Trophoblast cell (in vitro differentiated cells and primary cell): ENCODE measurements at regions not wholly inside any gene's neighbourhood (a gene's known extent, or its start where the extent isn't known, plus 50 kb on each side); places are given as distances from the start of the nearest gene placed in this dataset.
A peak's percentile ranks its signal among the peaks of the same experiment; 100 is the strongest.

Experiments
- DNase-seq, 2 donors: peaks; one replicate each; pipeline ENCODE4 v3.0.0-alpha.2; 2016
- H2AFZ ChIP-seq: 2 replicates; pipeline ENCODE4 v1.6.1; 2013; ENCODE audit warnings: low read length, moderate library complexity, mild to moderate bottlenecking; ENCODE audit not compliant: insufficient read depth, poor library complexity
- H2AK5ac ChIP-seq: 2 replicates; pipeline ENCODE4 v1.6.1; 2013; ENCODE audit warnings: mild to moderate bottlenecking, low read length
- H2BK120ac ChIP-seq: 2 replicates; pipeline ENCODE4 v1.6.1; 2013; ENCODE audit warnings: low read length, mild to moderate bottlenecking, moderate library complexity; ENCODE audit not compliant: insufficient read depth, poor library complexity
- H2BK12ac ChIP-seq: 2 replicates; pipeline ENCODE4 v1.6.1; 2013; ENCODE audit warnings: mild to moderate bottlenecking, low read length, moderate library complexity
- H2BK5ac ChIP-seq: 2 replicates; pipeline ENCODE4 v1.6.1; 2013; ENCODE audit warnings: low read length, low read depth, moderate library complexity, mild to moderate bottlenecking; ENCODE audit not compliant: poor library complexity
- H3K14ac ChIP-seq: 2 replicates; pipeline ENCODE4 v1.6.1; 2013; ENCODE audit warnings: mild to moderate bottlenecking, low read length
- H3K18ac ChIP-seq: 2 replicates; pipeline ENCODE4 v1.6.1; 2013; ENCODE audit warnings: mild to moderate bottlenecking, low read length
- H3K23ac ChIP-seq: 2 replicates; pipeline ENCODE4 v1.6.1; 2013; ENCODE audit warnings: low read length
- H3K27ac ChIP-seq: 2 replicates; pipeline ENCODE4 v1.5.1; 2013; ENCODE audit warnings: low read depth, mild to moderate bottlenecking, inconsistent platforms, low read length, moderate library complexity
- H3K27me3 ChIP-seq: 2 replicates; pipeline ENCODE4 v1.6.1; 2013; ENCODE audit warnings: inconsistent platforms, mild to moderate bottlenecking, low read length, moderate library complexity; ENCODE audit not compliant: insufficient read depth
- H3K36me3 ChIP-seq, 2 experiments: 1 replicate in 1 of 2; 2 replicates in 1 of 2; pipeline ENCODE4 v1.6.1; 2013; ENCODE audit warnings: low read length in 2 of 2, mild to moderate bottlenecking in 2 of 2, moderate library complexity in 1 of 2; ENCODE audit not compliant: insufficient read depth in 2 of 2, control insufficient read depth in 1 of 2
- H3K4ac ChIP-seq: 2 replicates; pipeline ENCODE4 v1.6.1; 2013; ENCODE audit warnings: low read depth, mild to moderate bottlenecking, low read length, moderate library complexity
- H3K4me1 ChIP-seq, 2 experiments: 1 replicate in 1 of 2; 2 replicates in 1 of 2; pipeline ENCODE4 v1.6.1; 2013; ENCODE audit warnings: low read length in 2 of 2, mild to moderate bottlenecking in 2 of 2, moderate library complexity in 1 of 2; ENCODE audit not compliant: insufficient read depth in 2 of 2, control insufficient read depth in 1 of 2
- H3K4me2 ChIP-seq: 2 replicates; pipeline ENCODE4 v1.6.1; 2013; ENCODE audit warnings: inconsistent platforms, mild to moderate bottlenecking, low read length, moderate library complexity
- H3K4me3 ChIP-seq: 2 replicates; pipeline ENCODE4 v1.5.1; 2013; ENCODE audit warnings: mild to moderate bottlenecking, low read depth, low read length, inconsistent platforms
- H3K79me1 ChIP-seq: one replicate; pipeline ENCODE4 v1.6.1; 2013; ENCODE audit warnings: low read length
- H3K79me2 ChIP-seq: 2 replicates; pipeline ENCODE4 v1.6.1; 2013; ENCODE audit warnings: low read length, mild to moderate bottlenecking; ENCODE audit not compliant: control insufficient read depth, insufficient read depth, poor library complexity
- H3K9ac ChIP-seq: 2 replicates; pipeline ENCODE4 v1.6.1; 2013; ENCODE audit warnings: mild to moderate bottlenecking, low read length
- H3K9me3 ChIP-seq: 2 replicates; pipeline ENCODE4 v1.6.1; 2013; ENCODE audit warnings: low read depth, mild to moderate bottlenecking, control low read depth, inconsistent platforms, low read length; ENCODE audit not compliant: insufficient read depth
- H4K12ac ChIP-seq: 2 replicates; pipeline ENCODE4 v1.6.1; 2013; ENCODE audit warnings: low read depth, mild to moderate bottlenecking, low read length, moderate library complexity
- H4K8ac ChIP-seq: 2 replicates; pipeline ENCODE4 v1.6.1; 2013; ENCODE audit warnings: low read depth, mild to moderate bottlenecking, low read length, moderate library complexity
- H4K91ac ChIP-seq: one replicate; pipeline ENCODE4 v1.6.1; 2013; ENCODE audit warnings: low read depth, mild to moderate bottlenecking, low read length, moderate library complexity
- WGBS: extraction: QIAGEN DNeasy Blood & Tissue Kit; methylation state at CpG from one replicate; pipeline ENCODE4 v1.1.7; 2013; ENCODE audit warnings: missing lambda C conversion rate; ENCODE audit not compliant: insufficient read length, insufficient coverage; ENCODE audit errors: extremely low coverage; 5-methylcytosine and 5-hydroxymethylcytosine counted together

DNA sequence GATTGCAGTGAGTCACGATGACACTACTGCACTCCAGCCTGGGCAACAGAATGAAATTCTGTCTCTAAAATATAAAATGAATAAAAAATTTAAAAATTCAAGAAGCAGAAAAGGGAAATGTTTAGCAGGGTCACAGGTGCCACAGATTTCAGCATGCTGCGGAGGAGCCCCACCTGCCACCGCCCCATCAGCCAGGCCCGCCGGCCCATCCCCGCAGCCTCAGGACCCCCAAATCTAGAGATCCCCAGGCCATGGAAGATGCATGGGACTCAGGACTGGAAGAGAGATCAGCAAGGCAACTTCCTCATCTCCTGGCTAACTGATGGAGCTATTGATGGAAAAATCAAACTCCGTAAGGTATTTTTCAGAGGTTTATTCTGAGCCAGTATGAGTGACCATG is 208.2 kb downstream of the UQCRFS1 start:
- Histone ChIP-seq H4K12ac (no peak overlapping the region), H3K79me1 (no peaks in the 10 kb centered on the region), H3K9ac (no peak overlapping the region), H2BK12ac (no peak overlapping the region), H3K4me1 (no peaks in the 10 kb centered on the region), H3K9me3 (no peaks in the 10 kb centered on the region), H2BK120ac (no peak overlapping the region), H2BK5ac (no peak overlapping the region), H3K27ac (no peak overlapping the region), H3K4me2 (no peak overlapping the region), H3K18ac (no peak overlapping the region), H4K8ac (no peak overlapping the region), H2AFZ (no peak overlapping the region), H3K36me3 (no peaks in the 10 kb centered on the region), H3K27me3 (no peaks in the 10 kb centered on the region), H4K91ac (no peak overlapping the region), H3K79me2 (no peaks in the 10 kb centered on the region), H3K23ac (no peak overlapping the region), H3K14ac (no peak overlapping the region), H3K4me3 (no peak overlapping the region), H2AK5ac (no peak overlapping the region), H3K4ac (no peak overlapping the region)
- WGBS = no CpG with 5 or more reads among the region's 7 CpGs
- DNase-seq = no peak

DNA sequence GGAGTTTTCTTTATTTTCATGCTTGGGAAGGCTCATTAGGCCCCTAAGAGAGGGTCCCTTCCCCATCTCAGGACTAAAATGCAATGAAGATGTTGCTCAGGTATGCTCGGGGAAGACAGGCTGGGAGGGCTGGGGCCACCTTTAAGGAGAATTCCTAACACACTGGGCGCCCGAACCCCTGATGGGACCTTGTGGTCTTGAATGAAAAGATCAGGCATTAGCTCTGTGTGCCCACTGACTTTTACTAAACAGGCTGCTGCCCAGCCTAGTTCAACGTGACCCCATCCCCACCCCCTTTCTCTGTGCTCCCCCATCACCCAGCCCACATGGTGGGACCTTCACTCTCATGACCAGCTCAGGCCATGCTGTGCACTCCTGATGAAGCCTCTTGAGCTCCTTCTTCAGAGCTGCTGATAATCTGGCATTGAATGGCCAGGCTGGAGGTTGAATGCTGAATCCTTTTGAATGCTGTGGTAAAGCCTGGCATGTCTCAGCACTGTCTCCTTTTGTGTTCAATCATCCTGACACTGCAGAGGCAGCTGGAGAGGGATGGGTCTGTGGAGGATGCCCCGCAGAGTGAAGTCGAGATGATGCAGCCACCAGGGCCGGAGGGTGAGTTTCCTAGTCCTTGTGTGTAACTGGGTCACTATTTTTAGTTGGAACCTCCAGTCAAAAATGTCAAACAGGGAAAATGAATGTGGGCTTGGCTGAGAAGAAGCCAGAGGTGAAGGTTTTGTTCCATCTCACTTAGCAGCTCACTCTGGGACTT is 209.1 kb downstream of the UQCRFS1 start:
- no peaks in the 10 kb centered on the region for H3K79me2 ChIP-seq
- no peak overlapping the region for H2BK12ac ChIP-seq
- H3K18ac ChIP-seq = no peak overlapping the region
- H2AK5ac ChIP-seq = no peak overlapping the region
- H3K4me1 ChIP-seq = no peaks in the 10 kb centered on the region
- WGBS = no CpG with 5 or more reads among the region's 7 CpGs
- H3K4me3 ChIP-seq = no peak overlapping the region
- H3K4ac ChIP-seq = no peak overlapping the region
- no peak for DNase-seq
- H4K8ac ChIP-seq = no peak overlapping the region
- no peaks in the 10 kb centered on the region for H3K36me3 ChIP-seq
- no peak overlapping the region for H4K91ac ChIP-seq
- H3K23ac ChIP-seq = no peak overlapping the region
- H3K27ac ChIP-seq = no peak overlapping the region
- no peak overlapping the region for H3K9ac ChIP-seq
- no peak overlapping the region for H2BK5ac ChIP-seq
- H3K14ac ChIP-seq = no peak overlapping the region
- no peak overlapping the region for H4K12ac ChIP-seq
- no peaks in the 10 kb centered on the region for H3K27me3 ChIP-seq
- H2BK120ac ChIP-seq = no peak overlapping the region
- no peak overlapping the region for H3K4me2 ChIP-seq
- H2AFZ ChIP-seq = no peak overlapping the region
- H3K9me3 ChIP-seq = no peaks in the 10 kb centered on the region
- H3K79me1 ChIP-seq = no peaks in the 10 kb centered on the region

DNA sequence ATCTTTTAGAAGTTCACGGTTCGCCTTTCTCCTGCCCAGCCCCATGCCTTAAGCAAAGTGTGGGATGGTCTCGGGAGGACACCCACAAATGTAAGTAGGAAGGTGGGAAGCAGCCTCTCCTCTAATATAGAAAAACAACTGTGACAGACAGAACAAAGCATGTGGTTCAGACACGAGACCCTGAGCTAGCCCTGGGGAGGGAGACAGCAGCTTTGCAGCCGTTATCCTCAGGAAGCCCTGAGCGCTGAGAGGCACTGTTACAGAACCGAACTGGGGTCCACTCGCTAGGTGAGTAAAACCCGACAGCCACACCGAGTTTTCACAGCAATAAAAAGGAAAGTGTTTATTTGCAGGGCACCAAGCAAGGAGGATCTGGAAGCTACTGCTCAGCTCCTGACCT is 210.6 kb downstream of the UQCRFS1 start:
- Histone ChIP-seq H2BK120ac (no peak overlapping the region), H3K36me3 (no peaks in the 10 kb centered on the region), H3K18ac (no peak overlapping the region), H3K4me3 (no peak overlapping the region), H3K79me1 (no peaks in the 10 kb centered on the region), H3K23ac (no peak overlapping the region), H3K9me3 (peaks cover 8% of the 10 kb centered on the region), H2BK5ac (no peak overlapping the region), H4K12ac (no peak overlapping the region), H3K27me3 (no peaks in the 10 kb centered on the region), H3K9ac (no peak overlapping the region), H2AFZ (no peak overlapping the region), H2BK12ac (no peak overlapping the region), H3K4me2 (no peak overlapping the region), H3K14ac (no peak overlapping the region), H3K4me1 (no peaks in the 10 kb centered on the region), H3K79me2 (no peaks in the 10 kb centered on the region), H4K8ac (no peak overlapping the region), H4K91ac (no peak overlapping the region), H3K27ac (no peak overlapping the region), H3K4ac (no peak overlapping the region), H2AK5ac (no peak overlapping the region)
- no CpG with 5 or more reads among the region's 10 CpGs for WGBS
- DNase-seq = no peak

DNA sequence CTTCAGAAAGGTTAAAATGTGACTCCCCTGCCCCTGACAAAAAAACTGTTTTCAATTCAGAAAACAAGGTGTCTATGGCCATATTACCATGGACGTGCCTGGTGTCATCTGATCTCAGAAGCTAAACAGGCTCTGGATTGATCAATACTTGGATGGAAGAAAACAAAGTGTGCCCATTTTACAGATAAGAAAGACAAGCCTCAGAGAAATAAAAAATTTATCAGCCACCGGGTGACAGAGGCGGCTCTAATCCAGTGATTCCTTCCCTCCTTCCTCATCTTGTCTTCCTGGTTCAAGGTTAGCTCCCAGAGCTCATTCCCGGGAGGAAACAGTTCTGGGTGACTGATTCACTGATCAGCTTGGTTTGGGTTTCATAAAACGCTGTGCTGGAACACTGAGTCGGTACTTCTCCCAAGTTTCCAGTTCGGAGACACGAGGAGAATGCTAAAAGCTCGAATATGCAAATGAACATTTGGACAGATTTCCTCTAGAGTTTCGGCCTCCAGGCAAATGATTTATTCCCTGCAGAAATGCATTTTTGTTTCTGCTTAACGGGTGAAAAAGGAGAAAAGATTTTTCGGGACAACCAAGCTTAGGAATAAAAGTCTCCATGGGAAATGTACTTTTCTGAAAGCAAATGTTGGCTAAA is 211.2 kb downstream of the UQCRFS1 start:
- H3K79me2 ChIP-seq = no peaks in the 10 kb centered on the region
- no CpG with 5 or more reads among the region's 12 CpGs for WGBS

More for the DNA sequence above, 211.2 kb downstream of the UQCRFS1 start:
- Histone ChIP-seq H3K14ac (no peak overlapping the region), H3K18ac (no peak overlapping the region), H2BK120ac (no peak overlapping the region), H3K9ac (no peak overlapping the region), H3K9me3 (peaks cover 10% of the 10 kb centered on the region), H3K27ac (no peak overlapping the region), H2BK5ac (no peak overlapping the region), H4K12ac (no peak overlapping the region), H3K4me1 (no peaks in the 10 kb centered on the region), H4K91ac (no peak overlapping the region), H2BK12ac (no peak overlapping the region), H2AFZ (no peak overlapping the region), H3K79me1 (no peaks in the 10 kb centered on the region), H3K4me2 (no peak overlapping the region), H3K36me3 (no peaks in the 10 kb centered on the region), H3K23ac (no peak overlapping the region), H4K8ac (no peak overlapping the region), H3K4ac (no peak overlapping the region), H2AK5ac (no peak overlapping the region), H3K4me3 (no peak overlapping the region), H3K27me3 (no peaks in the 10 kb centered on the region)
- peak in 1 of 2 donors; percentile 19 for DNase-seq
